Astrocyte (in vitro differentiated cells and primary cell): ENCODE measurements at regions not wholly inside any gene's neighbourhood (a gene's known extent, or its start where the extent isn't known, plus 50 kb on each side); places are given as distances from the start of the nearest gene placed in this dataset.

Source experiments
- DNase-seq: peaks from one replicate; pipeline ENCODE4 v3.0.0-alpha.2; 2010; ENCODE audit warnings: low read depth
- FAIRE-seq: peaks from 2 replicates; lab custom pipeline; 2011; peaks lifted over from hg19 to GRCh38; lab: Jason Lieb, UNC
- H2AFZ ChIP-seq: 2 replicates; pipeline ENCODE4 v1.6.0; 2012; ENCODE audit warnings: low read depth, low read length, inconsistent platforms
- H3K27ac ChIP-seq: 2 replicates; pipeline ENCODE4 v1.5.1; 2011; ENCODE audit warnings: low read depth, low read length, inconsistent platforms
- H3K27me3 ChIP-seq: 2 replicates; pipeline ENCODE4 v1.6.0; 2011; ENCODE audit warnings: low read length, inconsistent platforms; ENCODE audit not compliant: insufficient read depth
- H3K36me3 ChIP-seq: 2 replicates; pipeline ENCODE4 v1.5.1; 2011; ENCODE audit warnings: low read length, inconsistent platforms; ENCODE audit not compliant: insufficient read depth
- H3K4me1 ChIP-seq: 2 replicates; pipeline ENCODE4 v1.5.1; 2011; ENCODE audit warnings: low read length, inconsistent platforms; ENCODE audit not compliant: insufficient read depth
- H3K4me2 ChIP-seq: 2 replicates; pipeline ENCODE4 v1.6.0; 2012; ENCODE audit warnings: low read length, inconsistent platforms
- H3K4me3 ChIP-seq: 2 replicates; pipeline ENCODE4 v1.5.1; 2011; ENCODE audit warnings: low read depth, mild to moderate bottlenecking, low read length, inconsistent platforms; ENCODE audit not compliant: insufficient read depth
- H3K79me2 ChIP-seq: 2 replicates; pipeline ENCODE4 v1.6.0; 2012; ENCODE audit warnings: mild to moderate bottlenecking, low read length, inconsistent platforms; ENCODE audit not compliant: insufficient read depth
- H3K9ac ChIP-seq: 2 replicates; pipeline ENCODE4 v1.6.0; 2012; ENCODE audit warnings: mild to moderate bottlenecking, low read length, inconsistent platforms
- H3K9me3 ChIP-seq: 2 replicates; pipeline ENCODE4 v1.5.1; 2012; ENCODE audit warnings: low read depth, mild to moderate bottlenecking, low read length, inconsistent platforms; ENCODE audit not compliant: insufficient read depth
- H4K20me1 ChIP-seq: 2 replicates; pipeline ENCODE4 v1.6.0; 2012; ENCODE audit warnings: low read length, inconsistent platforms; ENCODE audit not compliant: insufficient read depth
- H3K27ac Mint-ChIP-seq: one replicate; pipeline ENCODE4 v1.8.0; 2021; ENCODE audit warnings: mild to moderate bottlenecking, mixed read lengths; ENCODE audit not compliant: unreplicated experiment
- H3K27me3 Mint-ChIP-seq: one replicate; pipeline ENCODE4 v1.8.0; 2021; ENCODE audit warnings: low read depth, mixed read lengths; ENCODE audit not compliant: unreplicated experiment
- H3K36me3 Mint-ChIP-seq: one replicate; pipeline ENCODE4 v1.8.0; 2021; ENCODE audit warnings: low read depth, mixed read lengths; ENCODE audit not compliant: unreplicated experiment
- H3K4me1 Mint-ChIP-seq: one replicate; pipeline ENCODE4 v1.8.0; 2021; ENCODE audit warnings: low read depth, mixed read lengths; ENCODE audit not compliant: unreplicated experiment
- H3K4me3 Mint-ChIP-seq: one replicate; pipeline ENCODE4 v1.8.0; 2021; ENCODE audit warnings: mild to moderate bottlenecking, moderate library complexity, mixed read lengths; ENCODE audit not compliant: unreplicated experiment
- H3K9me3 Mint-ChIP-seq: one replicate; pipeline ENCODE4 v1.8.0; 2021; ENCODE audit warnings: mild to moderate bottlenecking, mixed read lengths; ENCODE audit not compliant: unreplicated experiment
- CTCF ChIP-seq: IDR thresholded peaks from 2 replicates; pipeline ENCODE4 v1.5.1; 2011; ENCODE audit warnings: low read depth, mild to moderate bottlenecking, inconsistent platforms, low read length, moderate library complexity; ENCODE audit not compliant: insufficient read depth
- EZH2 ChIP-seq: IDR thresholded peaks from 2 replicates; pipeline ENCODE4 v1.6.1; 2012; ENCODE audit warnings: mild to moderate bottlenecking, low read length, inconsistent platforms; ENCODE audit not compliant: insufficient read depth

GRCh38 chr9:1761807-1762206, 253.3 kb upstream of the SMARCA2 start:
- Mint-ChIP-seq H3K27ac (no peak overlapping the region), H3K9me3 (no peaks in the 10 kb centered on the region), H3K36me3 (no peaks in the 10 kb centered on the region), H3K4me1 (no peaks in the 10 kb centered on the region), H3K27me3 (no peaks in the 10 kb centered on the region), H3K4me3 (no peak overlapping the region)
- H3K4me3 ChIP-seq, result no peak overlapping the region
- no peak overlapping the region for H3K27ac ChIP-seq
- no peaks in the 10 kb centered on the region for H3K79me2 ChIP-seq
- H3K36me3 ChIP-seq, result no peaks in the 10 kb centered on the region
- DNase-seq, result no peak
- TF ChIP-seq EZH2 (no peak), CTCF (no peak)
- no peak overlapping the region for H3K9ac ChIP-seq
- H3K4me1 ChIP-seq, result no peaks in the 10 kb centered on the region
- H2AFZ ChIP-seq, result no peak overlapping the region
- peaks cover 2% of the 10 kb centered on the region for H3K9me3 ChIP-seq
- no peaks in the 10 kb centered on the region for H4K20me1 ChIP-seq
- H3K27me3 ChIP-seq, result no peaks in the 10 kb centered on the region
- no peak overlapping the region for H3K4me2 ChIP-seq
- FAIRE-seq, result no peak

DNA sequence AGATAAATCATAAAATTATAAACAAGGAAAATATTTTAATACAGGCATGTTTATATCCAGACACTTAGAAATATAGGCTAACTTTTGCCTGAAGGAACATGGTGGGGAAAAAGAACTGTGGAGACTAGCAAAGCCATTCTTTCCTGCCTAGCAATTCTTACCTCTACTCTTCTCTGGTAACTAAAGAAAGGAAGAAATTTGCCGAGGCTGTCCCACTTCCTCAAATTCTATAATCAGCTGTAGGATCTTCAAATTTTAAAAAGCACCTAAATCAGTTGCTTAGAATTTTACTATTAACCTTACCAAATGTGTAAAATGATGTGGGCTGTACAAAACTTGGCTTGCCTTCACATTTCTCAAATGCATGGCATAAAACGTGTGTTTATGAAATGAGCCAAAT, 249.1 kb upstream of the SMARCA2 start:
- Mint-ChIP-seq H3K4me1 (no peaks in the 10 kb centered on the region), H3K36me3 (no peaks in the 10 kb centered on the region), H3K9me3 (no peaks in the 10 kb centered on the region), H3K4me3 (no peak overlapping the region), H3K27ac (no peak overlapping the region), H3K27me3 (no peaks in the 10 kb centered on the region)
- H3K4me3 ChIP-seq, result no peak overlapping the region
- FAIRE-seq (no peak), DNase-seq (no peak)
- H3K9me3 ChIP-seq, result peaks cover 6% of the 10 kb centered on the region
- H3K27me3 ChIP-seq, result no peaks in the 10 kb centered on the region
- no peak overlapping the region for H3K9ac ChIP-seq
- H4K20me1 ChIP-seq, result no peaks in the 10 kb centered on the region
- H2AFZ ChIP-seq, result no peak overlapping the region
- H3K4me2 ChIP-seq, result no peak overlapping the region
- no peaks in the 10 kb centered on the region for H3K36me3 ChIP-seq
- H3K4me1 ChIP-seq, result no peaks in the 10 kb centered on the region
- H3K79me2 ChIP-seq, result no peaks in the 10 kb centered on the region
- TF ChIP-seq CTCF (no peak), EZH2 (no peak)
- H3K27ac ChIP-seq, result no peak overlapping the region

GRCh38 chr9:1768561-1768960, 246.6 kb upstream of the SMARCA2 start:
- Histone ChIP-seq H3K36me3 (no peaks in the 10 kb centered on the region), H2AFZ (no peak overlapping the region), H3K9me3 (peaks cover 6% of the 10 kb centered on the region), H3K9ac (no peak overlapping the region), H3K4me2 (no peak overlapping the region), H3K27ac (no peak overlapping the region), H4K20me1 (no peaks in the 10 kb centered on the region), H3K27me3 (no peaks in the 10 kb centered on the region), H3K4me3 (no peak overlapping the region), H3K4me1 (no peaks in the 10 kb centered on the region), H3K79me2 (no peaks in the 10 kb centered on the region)
- H3K4me3 Mint-ChIP-seq, result no peak overlapping the region
- no peak overlapping the region for H3K27ac Mint-ChIP-seq
- no peaks in the 10 kb centered on the region for H3K36me3 Mint-ChIP-seq
- no peak for FAIRE-seq
- TF ChIP-seq CTCF, result no peak
- TF ChIP-seq EZH2, result no peak
- no peak for DNase-seq
- no peaks in the 10 kb centered on the region for H3K27me3 Mint-ChIP-seq
- H3K9me3 Mint-ChIP-seq, result no peaks in the 10 kb centered on the region
- H3K4me1 Mint-ChIP-seq, result no peaks in the 10 kb centered on the region
